ENCODE measurements at regions not wholly inside any gene's neighbourhood (a gene's known extent, or its start where the extent isn't known, plus 50 kb on each side); places are given as distances from the start of the nearest gene placed in this dataset.

GRCh38 chr17:52294301-52294700 is 135.8 kb upstream of the CA10 start:
- no peaks in the 10 kb centered on the region for H3K36me3 Mint-ChIP-seq (ENCODE audit: low read depth)
- H3K27ac Mint-ChIP-seq, result no peak overlapping the region
- H3K4me1 Mint-ChIP-seq (ENCODE audit: low read depth), result no peaks in the 10 kb centered on the region
- no peak overlapping the region for H3K4me3 Mint-ChIP-seq
- H3K9me3 Mint-ChIP-seq, result peaks cover 35% of the 10 kb centered on the region
- DNase-seq, result no peak
- TF ChIP-seq CTCF (IDR thresholded peaks at IDR 0.05), result no peak
- H3K27me3 Mint-ChIP-seq (ENCODE audit: insufficient read depth), result no peaks in the 10 kb centered on the region

GRCh38 chr17:52287611-52288010 is 129.1 kb upstream of the CA10 start:
- no peak for DNase-seq
- no peaks in the 10 kb centered on the region for H3K36me3 Mint-ChIP-seq (ENCODE audit: low read depth)
- no peaks in the 10 kb centered on the region for H3K4me1 Mint-ChIP-seq (ENCODE audit: low read depth)
- no peak for TF ChIP-seq CTCF (IDR thresholded peaks at IDR 0.05)
- H3K27me3 Mint-ChIP-seq (ENCODE audit: insufficient read depth), result no peaks in the 10 kb centered on the region
- H3K9me3 Mint-ChIP-seq, result peaks cover 53% of the 10 kb centered on the region
- no peak overlapping the region for H3K27ac Mint-ChIP-seq
- no peak overlapping the region for H3K4me3 Mint-ChIP-seq

GRCh38 chr17:52283872-52284271 is 125.4 kb upstream of the CA10 start:
- H3K36me3 Mint-ChIP-seq (ENCODE audit: low read depth), result no peaks in the 10 kb centered on the region
- TF ChIP-seq CTCF (IDR thresholded peaks at IDR 0.05), result no peak
- no peaks in the 10 kb centered on the region for H3K4me1 Mint-ChIP-seq (ENCODE audit: low read depth)
- H3K9me3 Mint-ChIP-seq, result peaks cover 52% of the 10 kb centered on the region
- H3K27ac Mint-ChIP-seq, result no peak overlapping the region
- no peak overlapping the region for H3K4me3 Mint-ChIP-seq
- DNase-seq, result no peak
- H3K27me3 Mint-ChIP-seq (ENCODE audit: insufficient read depth), result no peaks in the 10 kb centered on the region

- H3K27ac Mint-ChIP-seq, result no peak overlapping the region
- no peaks in the 10 kb centered on the region for H3K4me1 Mint-ChIP-seq (ENCODE audit: low read depth)
- no peaks in the 10 kb centered on the region for H3K36me3 Mint-ChIP-seq (ENCODE audit: low read depth)
- peaks cover 32% of the 10 kb centered on the region for H3K9me3 Mint-ChIP-seq
- TF ChIP-seq CTCF (IDR thresholded peaks at IDR 0.05), result no peak
- no peak overlapping the region for H3K4me3 Mint-ChIP-seq
- peaks cover 2% of the 10 kb centered on the region; the same call in 1 of the 2 replicates for H3K27me3 Mint-ChIP-seq (ENCODE audit: insufficient read depth)
- DNase-seq, result no peak
Measured at GRCh38 chr17:52276381-52277008, 118.0 kb upstream of the CA10 start.

- Mint-ChIP-seq H3K4me1 (ENCODE audit: low read depth) (no peaks in the 10 kb centered on the region), H3K36me3 (ENCODE audit: low read depth) (no peaks in the 10 kb centered on the region), H3K4me3 (no peak overlapping the region), H3K9me3 (peaks cover 53% of the 10 kb centered on the region), H3K27ac (no peak overlapping the region), H3K27me3 (ENCODE audit: insufficient read depth) (no peaks in the 10 kb centered on the region)
- DNase-seq, result no peak
- TF ChIP-seq CTCF (IDR thresholded peaks at IDR 0.05), result no peak
Measured at GRCh38 chr17:52271781-52272180, 113.3 kb upstream of the CA10 start.

- Mint-ChIP-seq H3K4me3 (no peak overlapping the region), H3K27ac (no peak overlapping the region), H3K36me3 (ENCODE audit: low read depth) (no peaks in the 10 kb centered on the region), H3K9me3 (peaks cover 31% of the 10 kb centered on the region), H3K4me1 (ENCODE audit: low read depth) (no peaks in the 10 kb centered on the region), H3K27me3 (ENCODE audit: insufficient read depth) (no peaks in the 10 kb centered on the region)
- DNase-seq, result no peak
- TF ChIP-seq CTCF (IDR thresholded peaks at IDR 0.05), result no peak
Measured at GRCh38 chr17:52255347-52255746, 96.8 kb upstream of the CA10 start.
